Stomach (tissue), 8 donors: ENCODE measurements at regions not wholly inside any gene's neighbourhood (a gene's known extent, or its start where the extent isn't known, plus 50 kb on each side); places are given as distances from the start of the nearest gene placed in this dataset.

Source experiments
- DNase-seq, 2 donors: peaks; one replicate each; pipeline versions ENCODE4 v3.0.0 to v3.0.0-alpha.2; 2013 to 2019
- H3K27ac ChIP-seq, 5 donors: fragments of 200-600 bp in 4 of 5; sonication (generic) in 4 of 5; one replicate each; pipeline ENCODE4 v1.5.1; 2013 to 2019; ENCODE audit warnings: mild to moderate bottlenecking in 1 of 5, moderate library complexity in 1 of 5
- H3K27me3 ChIP-seq, 3 donors: fragments of 200-600 bp; sonication (generic); one replicate each; pipeline ENCODE4 v1.5.1; 2017 to 2019; ENCODE audit warnings: mixed run types in 1 of 3
- H3K36me3 ChIP-seq, 4 donors: fragments of 200-600 bp; sonication (generic); 1 replicate in 3 of 4; 2 replicates in 1 of 4; pipeline ENCODE4 v1.5.1; 2016 to 2019
- H3K4me1 ChIP-seq, 4 donors: fragments of 200-600 bp; sonication (generic); one replicate each; pipeline ENCODE4 v1.5.1; 2016 to 2019
- H3K4me3 ChIP-seq, 4 donors: fragments of 200-600 bp; sonication (generic) in 3 of 4; one replicate each; pipeline ENCODE4 v1.5.1; 2016 to 2019; ENCODE audit warnings: mild to moderate bottlenecking in 1 of 4
- H3K9me3 ChIP-seq, 4 donors: fragments of 200-600 bp; sonication (generic); one replicate each; pipeline ENCODE4 v1.5.1; 2016 to 2019
- CTCF ChIP-seq, 7 experiments: fragments of 450-650 bp in 4 of 7; fragments of 200-600 bp in 3 of 7; sonication (generic) in 3 of 7; IDR thresholded peaks; one replicate each; pipeline ENCODE4 v1.5.1; 2016 to 2019; ENCODE audit warnings: antibody characterized with exemption in 7 of 7, control low read depth in 2 of 7, mild to moderate bottlenecking in 1 of 7
- EP300 ChIP-seq: sonication (generic); formaldehyde crosslinking; IDR thresholded peaks from one replicate; pipeline ENCODE4 v1.6.1; 2017; ENCODE audit warnings: antibody characterized with exemption
- POLR2A ChIP-seq, 4 donors: fragments of 450-650 bp; IDR thresholded peaks; one replicate each; pipeline ENCODE4 v1.6.1; 2016; ENCODE audit warnings: antibody characterized with exemption in 4 of 4, control low read depth in 2 of 4, mild to moderate bottlenecking in 1 of 4, moderate library complexity in 1 of 4
- POLR2AphosphoS5 ChIP-seq, 3 donors: sonication (generic); formaldehyde crosslinking; IDR thresholded peaks; one replicate each; pipeline ENCODE4 v1.6.1; 2016; ENCODE audit warnings: antibody characterized with exemption in 3 of 3
- WGBS, 5 donors: extraction: QIAGEN DNeasy Blood & Tissue Kit in 3 of 5; methylation state at CpG; one replicate each; pipeline versions ENCODE4 v1.1.5 to v1.1.7; 2013 to 2018; 5-methylcytosine and 5-hydroxymethylcytosine counted together
- intact Hi-C: fragments of 100-400 bp; cut with DNase I; formaldehyde crosslinking; loops from one replicate; pipeline ENCODE4 v1.15.1; 2023; ENCODE audit warnings: low total_unique reads
- donor health status: healthy with polysubstance abuse.
- donor health status: Bipolar disorder and iron deficiency.
- donor health status: healthy.

DNA sequence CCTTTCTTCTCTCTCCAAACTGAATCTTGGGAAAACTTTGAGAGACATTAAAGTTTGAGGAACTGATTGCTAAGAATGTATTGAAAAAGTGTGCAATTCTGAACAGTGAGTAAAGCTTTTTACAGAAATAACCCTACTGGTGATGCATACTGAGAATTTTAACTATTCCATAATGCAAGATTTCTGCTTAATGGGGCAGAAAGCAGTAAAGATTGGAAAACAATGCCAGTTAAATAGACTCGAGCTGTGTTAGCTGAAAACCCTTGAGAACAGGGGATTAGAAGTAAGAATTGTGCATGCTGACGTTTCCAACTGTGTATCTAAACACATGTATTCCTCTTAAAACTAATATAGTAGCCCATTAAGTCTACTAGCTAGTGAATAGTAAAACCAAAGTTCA lies 1500.2 kb upstream of the PRMT6 start:
- H3K27me3 ChIP-seq: no peaks in the 10 kb centered on the region
- H3K4me1 ChIP-seq: no peaks in the 10 kb centered on the region
- WGBS, 5 donors: 39 to 50% (median 45%) methylated on average over 2 of the region's 2 CpGs
- H3K9me3 ChIP-seq: no peaks in the 10 kb centered on the region
- TF ChIP-seq POLR2A (IDR thresholded peaks at IDR 0.05) (no peak), CTCF (IDR thresholded peaks at IDR 0.05) (no peak), POLR2AphosphoS5 (IDR thresholded peaks at IDR 0.05) (no peak), EP300 (no peak)
- intact Hi-C loops: no loop called here
- H3K4me3 ChIP-seq: no peak overlapping the region
- H3K27ac ChIP-seq: no peak overlapping the region
- H3K36me3 ChIP-seq: no peaks in the 10 kb centered on the region
- DNase-seq: no peak

DNA sequence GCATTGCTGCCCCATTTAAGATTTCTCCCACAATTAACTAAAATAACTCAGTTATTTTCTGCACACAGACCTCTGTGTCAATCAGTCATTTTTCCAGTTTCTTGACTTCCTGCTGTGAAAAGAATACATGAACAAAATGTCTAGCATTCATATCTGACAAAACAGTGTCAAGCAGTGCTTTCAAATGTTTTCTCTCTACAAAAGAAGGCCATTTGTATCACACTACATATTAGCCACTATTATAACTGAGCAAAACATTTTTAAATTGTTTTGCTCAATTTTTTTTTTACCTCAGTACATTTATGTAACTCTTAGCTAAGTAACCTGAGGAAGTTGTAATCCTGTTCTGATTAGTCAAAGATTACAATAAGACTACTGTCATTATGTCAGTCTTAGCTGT lies 1498.5 kb upstream of the PRMT6 start:
- Histone ChIP-seq H3K36me3 (no peaks in the 10 kb centered on the region), H3K4me1 (no peaks in the 10 kb centered on the region), H3K27me3 (no peaks in the 10 kb centered on the region), H3K4me3 (no peak overlapping the region), H3K27ac (no peak overlapping the region), H3K9me3 (peaks cover 0 to 1% (median 0%) of the 10 kb centered on the region in 4 donors)
- intact Hi-C loops: no loop called here
- no peak for DNase-seq
- TF ChIP-seq POLR2AphosphoS5 (IDR thresholded peaks at IDR 0.05) (no peak), CTCF (IDR thresholded peaks at IDR 0.05) (no peak), POLR2A (IDR thresholded peaks at IDR 0.05) (no peak), EP300 (no peak)

DNA sequence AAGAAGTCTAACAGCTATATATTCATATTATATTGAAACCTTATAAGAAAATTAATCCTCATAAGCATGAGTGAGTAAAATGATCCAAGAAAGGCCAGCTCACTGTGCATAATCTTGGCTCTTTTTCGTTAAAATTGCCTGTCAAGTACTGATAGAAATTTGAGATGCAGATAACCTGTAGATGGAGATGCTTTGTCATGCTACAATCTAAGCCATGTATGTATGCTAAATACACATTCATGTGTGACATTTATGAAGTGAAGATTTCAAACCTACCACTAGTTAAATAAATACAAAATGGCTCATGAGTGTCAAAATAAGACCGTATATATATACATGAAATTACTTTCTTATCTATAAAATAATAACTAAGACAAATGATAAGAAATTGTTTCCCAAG lies 1491.5 kb upstream of the PRMT6 start:
- Histone ChIP-seq H3K27me3 (no peaks in the 10 kb centered on the region), H3K4me1 (no peaks in the 10 kb centered on the region), H3K9me3 (peaks cover 0 to 3% (median 0%) of the 10 kb centered on the region in 4 donors), H3K4me3 (no peak overlapping the region), H3K27ac (no peak overlapping the region), H3K36me3 (no peaks in the 10 kb centered on the region)
- TF ChIP-seq CTCF (IDR thresholded peaks at IDR 0.05): no peak
- WGBS, 5 donors: 36 to 42% (median 38%) methylated on average over 2 of the region's 2 CpGs
- DNase-seq: no peak
- intact Hi-C loops: no loop called here

- no peaks in the 10 kb centered on the region for H3K9me3 ChIP-seq
- no peaks in the 10 kb centered on the region for H3K27me3 ChIP-seq
- intact Hi-C loops: no loop called here
- DNase-seq: no peak
- no peaks in the 10 kb centered on the region for H3K4me1 ChIP-seq
- no peak overlapping the region for H3K27ac ChIP-seq
- 37 to 62% (median 55%) methylated on average over 2 of the region's 2 CpGs for WGBS, 5 donors
- no peak overlapping the region for H3K4me3 ChIP-seq
- no peaks in the 10 kb centered on the region for H3K36me3 ChIP-seq
- TF ChIP-seq POLR2AphosphoS5 (IDR thresholded peaks at IDR 0.05): no peak
- TF ChIP-seq POLR2A (IDR thresholded peaks at IDR 0.05): no peak
- no peak for TF ChIP-seq EP300
- no peak for TF ChIP-seq CTCF (IDR thresholded peaks at IDR 0.05)
These were observed 1470.7 kb upstream of the PRMT6 start for GRCh38 chr1:105585791-105586190.

GRCh38 chr1:105591681-105592080 lies 1464.8 kb upstream of the PRMT6 start:
- H3K36me3 ChIP-seq: no peaks in the 10 kb centered on the region

More at GRCh38 chr1:105591681-105592080, 1464.8 kb upstream of the PRMT6 start:
- no peak overlapping the region for H3K27ac ChIP-seq
- no peak for DNase-seq
- WGBS, 5 donors: 17 to 32% (median 24%) methylated on average over 1 of the region's 1 CpG
- intact Hi-C loops: no loop called here
- H3K27me3 ChIP-seq: no peaks in the 10 kb centered on the region
- H3K4me1 ChIP-seq: no peaks in the 10 kb centered on the region
- no peak for TF ChIP-seq CTCF (IDR thresholded peaks at IDR 0.05)
- no peak for TF ChIP-seq POLR2A (IDR thresholded peaks at IDR 0.05)
- no peak for TF ChIP-seq EP300
- TF ChIP-seq POLR2AphosphoS5 (IDR thresholded peaks at IDR 0.05): no peak
- no peaks in the 10 kb centered on the region for H3K9me3 ChIP-seq
- H3K4me3 ChIP-seq: no peak overlapping the region
